ENCODE measurements at regions not wholly inside any gene's neighbourhood (a gene's known extent, or its start where the extent isn't known, plus 50 kb on each side); places are given as distances from the start of the nearest gene placed in this dataset.

GRCh38 chr13:73268306-73268705, 209.5 kb downstream of the KLF5 start:
- H3K4me3 ChIP-seq (replicated peaks in 1 of 2; ENCODE audit: low read depth in 1 of 2, low read length in 2 of 2) = no peak overlapping the region
- H3K79me2 ChIP-seq (ENCODE audit: insufficient read depth, low read length) = no peaks in the 10 kb centered on the region
- TF ChIP-seq ZNF274 (IDR thresholded peaks at IDR 0.05; ENCODE audit: low read depth, low read length) (no peak), ZBTB33 (IDR thresholded peaks at IDR 0.05; ENCODE audit: extremely low read depth, insufficient replicate concordance, low read length) (no peak), FOSL1 (IDR thresholded peaks at IDR 0.05; ENCODE audit: low read depth) (peak; percentile 57)
- TF ChIP-seq, protein P1, sequence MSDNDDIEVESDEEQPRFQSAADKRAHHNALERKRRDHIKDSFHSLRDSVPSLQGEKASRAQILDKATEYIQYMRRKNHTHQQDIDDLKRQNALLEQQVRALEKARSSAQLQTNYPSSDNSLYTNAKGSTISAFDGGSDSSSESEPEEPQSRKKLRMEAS (IDR thresholded peaks at IDR 0.05) = no peak
- no peaks in the 10 kb centered on the region for H3K27me3 ChIP-seq (ENCODE audit: insufficient read depth, low read length)
- ChIA-PET RAD21 (ENCODE audit: low non-redundant PET in 1 of 2, low total read pairs in 2 of 2, uncharacterized antibody in 2 of 2, unreplicated experiment in 2 of 2) (no interaction called here), CTCF (no interaction called here), POLR2A (no interaction called here)
- no peak overlapping the region for H3K9ac ChIP-seq (ENCODE audit: low read length)
- no peak overlapping the region for H3K4me2 ChIP-seq (ENCODE audit: low read length)
- no peak for DNase-seq (ENCODE audit: low read depth, low spot score)
- H3K4me1 ChIP-seq (ENCODE audit: control insufficient read depth in 1 of 2, insufficient read depth in 2 of 2, low read length in 2 of 2) = peaks cover 0 to 9% of the 10 kb centered on the region in 2 experiments; a peak in 2 of 4 replicates
- H2AFZ ChIP-seq (ENCODE audit: low read depth, low read length, poor library complexity, severe bottlenecking) = no peak overlapping the region
- intact Hi-C loops (cut with micrococcal nuclease) = no loop called here
- no peaks in the 10 kb centered on the region for H4K20me1 ChIP-seq (ENCODE audit: insufficient read depth)
- ATAC-seq = 0 out of 2 replicates have a peak, but pooled peaks have one; percentile 32
- no peaks in the 10 kb centered on the region for H3K36me3 ChIP-seq (ENCODE audit: control insufficient read depth in 1 of 2, insufficient read depth in 2 of 2, low read length in 2 of 2)
- H3K27ac ChIP-seq (ENCODE audit: low read depth, low read length) = no peak overlapping the region
- no peaks in the 10 kb centered on the region for H3K9me2 ChIP-seq (ENCODE audit: insufficient read depth)
- BruUV-seq (replicated peaks) = no TSS peak
- H3K9me3 ChIP-seq (ENCODE audit: control insufficient read depth in 1 of 2, insufficient read depth in 1 of 2, low read depth in 1 of 2, low read length in 2 of 2) = no peaks in the 10 kb centered on the region

GRCh38 chr13:73266640-73267180, 207.9 kb downstream of the KLF5 start:
- no peaks in the 10 kb centered on the region for H3K79me2 ChIP-seq (ENCODE audit: insufficient read depth, low read length)
- RAD21 ChIA-PET (ENCODE audit: low non-redundant PET in 1 of 2, low total read pairs in 2 of 2, uncharacterized antibody in 2 of 2, unreplicated experiment in 2 of 2) = interaction anchor here in 1 of 2 experiments (0.7 kb wide), 1 partner anchor 140 kb away, joined by 3 read pairs; no protein-coding TSS in a partner anchor
- intact Hi-C loops (cut with micrococcal nuclease) = no loop called here
- BruUV-seq (replicated peaks) = no TSS peak
- CTCF ChIA-PET = no interaction called here
- no peaks in the 10 kb centered on the region for H3K9me3 ChIP-seq (ENCODE audit: control insufficient read depth in 1 of 2, insufficient read depth in 1 of 2, low read depth in 1 of 2, low read length in 2 of 2)
- no peaks in the 10 kb centered on the region for H3K36me3 ChIP-seq (ENCODE audit: control insufficient read depth in 1 of 2, insufficient read depth in 2 of 2, low read length in 2 of 2)
- H2AFZ ChIP-seq (ENCODE audit: low read depth, low read length, poor library complexity, severe bottlenecking) = no peak overlapping the region
- H4K20me1 ChIP-seq (ENCODE audit: insufficient read depth) = no peaks in the 10 kb centered on the region
- no peaks in the 10 kb centered on the region for H3K27me3 ChIP-seq (ENCODE audit: insufficient read depth, low read length)
- no peak overlapping the region for H3K4me2 ChIP-seq (ENCODE audit: low read length)
- DNase-seq (ENCODE audit: low read depth, low spot score) (no peak), ATAC-seq (no peak)
- H3K9me2 ChIP-seq (ENCODE audit: insufficient read depth) = no peaks in the 10 kb centered on the region
- H3K9ac ChIP-seq (ENCODE audit: low read length) = no peak overlapping the region
- POLR2A ChIA-PET = no interaction called here
- H3K4me1 ChIP-seq (ENCODE audit: control insufficient read depth in 1 of 2, insufficient read depth in 2 of 2, low read length in 2 of 2) = peaks cover 0 to 9% of the 10 kb centered on the region in 2 experiments; a peak in 2 of 4 replicates
- no peak overlapping the region for H3K4me3 ChIP-seq (replicated peaks in 1 of 2; ENCODE audit: low read depth in 1 of 2, low read length in 2 of 2)
- no peak overlapping the region for H3K27ac ChIP-seq (ENCODE audit: low read depth, low read length)
- TF ChIP-seq SIN3A (IDR thresholded peaks at IDR 0.05; ENCODE audit: low read depth) (no peak), REST (IDR thresholded peaks at IDR 0.05; ENCODE audit: low read depth) (no peak), EZH2phosphoT487 (IDR thresholded peaks at IDR 0.05; ENCODE audit: borderline replicate concordance) (no peak), POLR2AphosphoS5 (IDR thresholded peaks at IDR 0.05; ENCODE audit: low read depth, low read length) (no peak), ATF3 (IDR thresholded peaks at IDR 0.05) (no peak), JUND (IDR thresholded peaks at IDR 0.05) (no peak), SRF (IDR thresholded peaks at IDR 0.05; ENCODE audit: low read depth) (no peak)
- TF ChIP-seq, protein P1 (IDR thresholded peaks at IDR 0.05) = no peak

Data from HCT116 (cell line).